Heart left ventricle (tissue), 16 donors: ENCODE measurements at regions not wholly inside any gene's neighbourhood (a gene's known extent, or its start where the extent isn't known, plus 50 kb on each side); places are given as distances from the start of the nearest gene placed in this dataset.

Experiments used
- ATAC-seq, 4 donors: fragments of 200-7000 bp; cut with Tn5 transposase; one replicate each; pipeline ENCODE4 v1.9.1; 2020 to 2022; ENCODE audit warnings: moderate library complexity in 4 of 4, mild to moderate bottlenecking in 3 of 4, moderate number of reproducible peaks in 1 of 4
- DNase-seq, 5 donors: peaks; one replicate each; pipeline ENCODE4 v3.0.0-alpha.2; 2020
- H3K27ac ChIP-seq, 12 donors: fragments of 200-600 bp; sonication (generic) in 4 of 12; one replicate each; pipeline versions ENCODE4 v1.5.0 to v1.8.0; 2016 to 2022; ENCODE audit warnings: mild to moderate bottlenecking in 2 of 12
- H3K27me3 ChIP-seq, 9 donors: fragments of 200-600 bp; sonication (generic) in 2 of 9; one replicate each; pipeline versions ENCODE4 v1.5.1 to v1.8.0; 2016 to 2022; ENCODE audit warnings: mild to moderate bottlenecking in 3 of 9
- H3K36me3 ChIP-seq, 9 donors: fragments of 200-600 bp; sonication (generic) in 2 of 9; one replicate each; pipeline versions ENCODE4 v1.5.0 to v1.8.0; 2018 to 2022; ENCODE audit warnings: mild to moderate bottlenecking in 2 of 9
- H3K4me1 ChIP-seq, 12 donors: fragments of 200-600 bp; sonication (generic) in 4 of 12; one replicate each; pipeline versions ENCODE4 v1.5.0 to v1.8.0; 2016 to 2022; ENCODE audit warnings: mild to moderate bottlenecking in 3 of 12
- H3K4me3 ChIP-seq, 12 donors: fragments of 200-600 bp; sonication (generic) in 4 of 12; one replicate each; pipeline versions ENCODE4 v1.5.0 to v1.8.0; 2017 to 2022; ENCODE audit warnings: mild to moderate bottlenecking in 9 of 12, moderate library complexity in 4 of 12
- H3K9me3 ChIP-seq, 12 donors: fragments of 200-600 bp; sonication (generic) in 4 of 12; one replicate each; pipeline versions ENCODE4 v1.5.0 to v1.8.0; 2016 to 2022; ENCODE audit warnings: mild to moderate bottlenecking in 1 of 12
- CTCF ChIP-seq, 12 donors: fragments of 200-600 bp; sonication (generic) in 4 of 12; IDR thresholded peaks; one replicate each; pipeline versions ENCODE4 v1.5.0 to v1.8.0; 2018 to 2022; ENCODE audit warnings: antibody characterized with exemption in 12 of 12, mild to moderate bottlenecking in 5 of 12
- POLR2A ChIP-seq, 2 donors: fragments of 450-650 bp; IDR thresholded peaks; one replicate each; pipeline ENCODE4 v1.6.1; 2017; ENCODE audit warnings: antibody characterized with exemption in 2 of 2, mild to moderate bottlenecking in 2 of 2, moderate library complexity in 2 of 2
- WGBS, 4 donors: extraction: QIAGEN DNeasy Blood & Tissue Kit in 2 of 4; methylation state at CpG; one replicate each; pipeline versions ENCODE4 v1.1.5 to v1.1.7; 2013 to 2018; 5-methylcytosine and 5-hydroxymethylcytosine counted together
- intact Hi-C, 10 donors: fragments of 100-400 bp; cut with DNase I; formaldehyde crosslinking; loops; one replicate each; pipeline versions ENCODE4 v1.11.1 to v1.14.2; 2022
- donor health status: ischemic (EF 13 %, LVEDD 7.1; RV severe dilation, severe dysfunction).
- donor health status: healthy with polysubstance abuse.
- donor health status: DM: no; HTN: yes; CAD: no.
- donor health status: DM: no; HTN: no; CAD: no.
- donor health status: ischemic (EF 25% LVEDD 6.9; RV normal size, moderate dysfunction).
- donor health status: ischemic (EF 25% LVEDD 5.7; RV mildly dilated, moderate dysfunction).
- donor health status: healthy.
- donor health status: DM: yes; HTN: yes; CAD: no.
- donor health status: ischemic (EF 35%, LVEDD 5.7; RV mildly dilated, moderate dysfunction).
- donor health status: nonischemic (EF 11% LVEDD 7.7; RV severe dilation, severe dysfunction).
- donor health status: DM: yes; HTN: yes; CAD: no.
- donor health status: PGD.
- donor health status: ischemic (EF 29% LVEDD 5.4; RV normal size, mild dysfunction).
- donor health status: nonischemic (EF 23%, LVEDD 6.1; RV moderate dilation, normal function).

- ATAC-seq = peak; percentile 66 to 86 (median 74)
- intact Hi-C loops = loop anchor here in 2 of 10 donors (2.0 to 10.0 kb wide), 2 partner anchors 36 to 438 kb away; no protein-coding TSS in a partner anchor
- DNase-seq = peak in 4 of 5 donors; percentile 56 to 78 (median 74)
- TF ChIP-seq CTCF (IDR thresholded peaks at IDR 0.05) (no peak), POLR2A (IDR thresholded peaks at IDR 0.05) (no peak)
- 33 to 50% (median 45%) methylated on average over 13 of the region's 13 CpGs for WGBS, 4 donors
- Histone ChIP-seq H3K27ac (peak overlapping the region in 11 of 12 donors; percentile 19 to 74 (median 65)), H3K4me1 (peaks cover 3 to 44% (median 18%) of the 10 kb centered on the region in 12 donors), H3K36me3 (no peaks in the 10 kb centered on the region), H3K27me3 (no peaks in the 10 kb centered on the region), H3K9me3 (no peaks in the 10 kb centered on the region), H3K4me3 (no peak overlapping the region)
These were observed 154.2 kb upstream of the PRMT8 start for GRCh38 chr12:3336606-3337311.

- WGBS, 4 donors = 83 to 97% (median 92%) methylated on average over 5 of the region's 5 CpGs
- no peaks in the 10 kb centered on the region for H3K36me3 ChIP-seq
- H3K4me3 ChIP-seq = no peak overlapping the region
These were observed 153.1 kb upstream of the PRMT8 start for GRCh38 chr12:3337944-3338343.

GRCh38 chr12:3339221-3339620 lies 151.8 kb upstream of the PRMT8 start:
- Histone ChIP-seq H3K27ac (no peak overlapping the region), H3K9me3 (no peaks in the 10 kb centered on the region), H3K4me3 (no peak overlapping the region), H3K4me1 (peaks cover 3 to 42% (median 13%) of the 10 kb centered on the region in 12 donors), H3K27me3 (no peaks in the 10 kb centered on the region), H3K36me3 (no peaks in the 10 kb centered on the region)
- WGBS, 4 donors = 96 to 98% (median 96%) methylated on average over 7 of the region's 7 CpGs
- intact Hi-C loops = loop anchor here in 1 of 10 donors (10.0 kb wide), 1 partner anchor 436 kb away; no protein-coding TSS in a partner anchor
- no peak for ATAC-seq
- TF ChIP-seq POLR2A (IDR thresholded peaks at IDR 0.05) (no peak), CTCF (IDR thresholded peaks at IDR 0.05) (no peak)
- no peak for DNase-seq

More at GRCh38 chr12:3337944-3338343, 153.1 kb upstream of the PRMT8 start:
- peaks cover 3 to 50% (median 19%) of the 10 kb centered on the region in 12 donors for H3K4me1 ChIP-seq
- no peaks in the 10 kb centered on the region for H3K9me3 ChIP-seq
- intact Hi-C loops = loop anchor here in 2 of 10 donors (2.0 to 10.0 kb wide), 2 partner anchors 37 to 437 kb away; no protein-coding TSS in a partner anchor
- H3K27ac ChIP-seq = no peak overlapping the region
- TF ChIP-seq CTCF (IDR thresholded peaks at IDR 0.05) = no peak
- TF ChIP-seq POLR2A (IDR thresholded peaks at IDR 0.05) = no peak
- DNase-seq (no peak), ATAC-seq (no peak)
- H3K27me3 ChIP-seq = no peaks in the 10 kb centered on the region

GRCh38 chr12:3341594-3341993 lies 149.4 kb upstream of the PRMT8 start:
- H3K27ac ChIP-seq = peak overlapping the region in 7 of 12 donors; percentile 12 to 63 (median 55)
- WGBS, 4 donors = 4 to 25% (median 16%) methylated on average over 4 of the region's 4 CpGs
- TF ChIP-seq CTCF (IDR thresholded peaks at IDR 0.05) (no peak), POLR2A (IDR thresholded peaks at IDR 0.05) (no peak)
- no peaks in the 10 kb centered on the region for H3K9me3 ChIP-seq
- no peaks in the 10 kb centered on the region for H3K27me3 ChIP-seq
- intact Hi-C loops = loop anchor here in 6 of 10 donors (5.0 to 10.0 kb wide), 7 partner anchors 39 to 436 kb away; partner anchors contain the start of gene PRMT8 (in 1 of the 6)
- peak; percentile 42 to 74 (median 56) for ATAC-seq
- peak in 2 of 5 donors; percentile 43 to 47 for DNase-seq
- H3K36me3 ChIP-seq = no peaks in the 10 kb centered on the region
- peaks cover 0 to 28% (median 8%) of the 10 kb centered on the region in 12 donors for H3K4me1 ChIP-seq
- no peak overlapping the region for H3K4me3 ChIP-seq
